Stimulated activated CD4-positive, alpha-beta T cell treated with anti-CD3 and anti-CD28 coated beads, Interleukin-12 subunit alpha, Interleukin-12 subunit beta, amount 100 ng/mL, for 4 hours (primary cell): ENCODE measurements at regions not wholly inside any gene's neighbourhood (a gene's known extent, or its start where the extent isn't known, plus 50 kb on each side); places are given as distances from the start of the nearest gene placed in this dataset.

Source experiments
- DNase-seq: peaks from one replicate; pipeline ENCODE4 v3.0.0-alpha.2; 2020

DNA sequence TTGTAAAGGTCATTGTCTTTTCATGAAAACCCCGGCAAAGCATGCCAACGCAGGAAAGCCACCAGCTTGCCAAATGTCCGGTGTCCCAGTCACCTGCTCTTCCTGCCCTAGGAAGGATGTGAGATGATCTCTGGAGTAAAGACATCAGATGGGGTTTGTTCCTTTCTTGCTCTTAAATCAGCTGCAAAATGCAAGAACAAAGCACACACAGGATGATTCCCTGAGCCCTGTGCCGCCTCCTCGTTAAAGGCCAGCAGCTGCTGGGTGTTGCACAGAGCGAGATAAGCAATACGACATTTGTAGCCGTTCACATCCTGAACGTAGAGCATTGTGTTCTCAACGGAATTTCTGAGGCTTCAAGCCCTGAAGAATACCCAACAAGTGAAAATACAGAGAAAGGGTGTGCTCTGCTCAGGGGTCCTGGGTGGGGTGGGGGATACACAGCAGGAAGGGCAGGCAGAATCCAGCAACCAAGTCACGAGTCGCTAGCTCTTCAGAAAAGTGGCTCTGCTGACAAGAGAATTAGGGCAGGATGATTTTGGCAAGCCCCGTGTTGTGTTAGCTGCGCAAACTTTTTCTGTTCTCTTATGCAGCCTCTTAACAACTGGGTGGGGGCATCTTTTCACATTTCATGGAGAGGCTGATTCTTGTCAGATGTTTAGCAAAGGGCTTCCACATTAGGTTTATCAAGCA is 229.2 kb upstream of the MAP3K1 start:
- DNase-seq = no peak

DNA sequence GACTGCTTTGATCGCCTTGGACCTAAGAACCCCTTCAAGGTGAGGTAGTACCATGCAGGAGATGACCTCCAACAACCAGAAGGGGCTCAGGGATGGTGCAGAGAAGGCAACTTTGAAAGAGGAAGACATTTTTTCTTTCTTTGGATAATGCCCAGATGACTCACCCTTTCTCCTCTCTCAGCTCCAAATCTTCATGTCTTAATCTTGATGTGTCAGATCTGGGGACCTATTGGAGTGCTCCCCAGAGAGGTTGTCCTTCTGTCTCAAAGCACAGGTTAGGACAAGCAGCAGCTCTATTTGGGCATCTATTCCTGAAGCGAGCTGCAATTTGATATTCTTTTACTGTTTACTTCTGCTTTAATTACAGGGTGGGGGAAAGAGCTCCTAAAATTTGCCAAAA is 229.9 kb upstream of the MAP3K1 start:
- DNase-seq = no peak

DNA sequence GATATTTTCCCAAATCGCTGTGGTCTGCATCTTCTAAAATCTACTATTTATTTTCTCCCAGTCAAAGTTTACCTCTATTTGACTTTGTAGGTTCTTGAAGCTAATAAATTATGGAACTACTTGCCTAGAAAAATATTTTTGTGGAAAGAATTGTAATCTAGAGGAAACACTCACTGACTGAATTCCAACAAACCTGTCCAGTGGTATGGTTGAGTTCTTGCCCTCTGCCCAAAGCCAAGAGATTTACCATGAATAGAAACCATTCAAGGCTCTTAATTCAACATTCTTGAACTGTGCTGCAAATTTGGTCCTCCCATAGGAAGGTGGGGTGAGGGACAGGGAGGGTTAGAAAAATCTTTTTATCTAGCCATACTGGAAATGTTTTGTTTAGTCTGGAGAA is 233.9 kb upstream of the MAP3K1 start:
- no peak for DNase-seq

GRCh38 chr5:56580864-56581263 is 234.5 kb upstream of the MAP3K1 start:
- DNase-seq = no peak

DNA sequence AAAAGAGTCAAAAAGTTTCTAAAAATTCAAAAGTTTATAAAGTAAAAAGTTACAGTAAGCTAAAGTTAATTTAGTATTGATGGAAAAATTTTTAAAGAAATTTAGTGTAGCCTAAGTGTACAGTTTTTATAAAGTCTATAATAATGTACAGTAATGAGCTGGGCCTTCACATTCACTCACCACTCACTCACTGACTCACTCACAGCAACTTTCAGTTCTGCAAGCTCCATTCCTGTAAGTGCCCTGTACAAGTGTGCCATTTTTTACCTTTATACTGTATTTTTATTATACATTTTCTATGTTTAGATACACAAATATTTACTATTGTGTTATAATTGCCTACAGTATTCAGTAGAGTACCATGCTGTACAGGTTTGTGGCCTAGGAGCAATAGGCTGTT is 239.5 kb upstream of the MAP3K1 start:
- DNase-seq = no peak

- no peak for DNase-seq
Measured at GRCh38 chr5:56574778-56575177, 240.6 kb upstream of the MAP3K1 start.

GRCh38 chr5:56569566-56569965 is 245.8 kb upstream of the MAP3K1 start:
- DNase-seq = no peak

DNA sequence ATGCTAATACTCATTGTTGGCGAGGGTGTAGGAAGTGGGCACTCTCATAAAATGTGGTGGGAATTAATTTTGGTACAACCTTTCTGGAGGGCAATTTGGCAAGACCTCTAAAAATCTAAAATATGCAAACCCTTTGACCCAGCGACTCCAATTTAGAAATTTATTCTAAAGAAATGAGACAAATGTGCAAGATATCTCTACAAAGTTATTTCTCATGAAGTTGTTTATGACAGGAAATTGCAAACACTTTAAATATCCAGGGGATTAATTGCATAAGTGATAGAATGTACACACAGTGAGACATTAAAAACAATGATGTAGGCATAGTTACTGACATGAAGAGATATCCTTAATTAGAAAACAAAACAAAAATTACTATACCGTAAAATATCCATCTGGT is 246.3 kb upstream of the MAP3K1 start:
- DNase-seq = no peak

DNA sequence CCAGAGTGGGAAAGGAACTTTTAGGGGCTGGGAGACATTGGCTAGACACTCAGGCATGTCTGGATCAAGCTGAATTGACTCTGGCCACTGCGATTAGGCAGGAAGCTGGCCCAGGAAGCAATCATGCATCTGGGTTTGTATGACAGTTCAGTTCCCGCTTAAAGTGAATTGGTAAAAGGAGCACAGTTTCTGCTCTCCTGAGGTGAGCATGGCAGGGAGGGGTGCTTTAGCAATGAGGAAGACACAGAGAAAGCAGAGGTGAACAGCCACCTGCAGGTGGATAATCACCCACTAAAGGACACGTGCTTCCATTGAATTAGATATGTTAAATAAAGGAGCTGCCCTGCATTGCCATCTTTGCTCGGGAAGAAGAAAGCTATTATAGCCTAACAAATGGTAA is 248.1 kb upstream of the MAP3K1 start:
- DNase-seq = no peak

- no peak for DNase-seq
Measured at GRCh38 chr5:56566374-56567249, 248.7 kb upstream of the MAP3K1 start.

DNA sequence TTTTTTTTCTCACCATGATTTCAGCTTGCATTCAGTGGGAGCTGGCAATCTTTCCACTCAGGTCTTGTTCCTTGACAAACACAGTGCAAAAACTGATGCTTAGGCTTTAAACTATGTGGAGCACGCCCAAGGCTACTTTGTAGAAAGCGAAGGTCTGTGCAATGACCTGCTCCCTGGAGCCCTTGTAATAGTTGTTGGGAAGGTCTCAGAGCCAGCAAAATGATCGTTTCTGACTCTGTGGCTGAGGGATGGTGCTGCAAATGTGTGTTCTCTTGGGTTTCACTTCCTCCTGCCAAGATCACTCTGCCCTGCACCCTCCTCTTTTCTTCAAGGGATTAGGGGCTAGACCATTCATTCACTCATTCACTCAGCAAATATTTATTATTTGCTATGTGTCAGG is 249.7 kb upstream of the MAP3K1 start:
- no peak for DNase-seq

DNA sequence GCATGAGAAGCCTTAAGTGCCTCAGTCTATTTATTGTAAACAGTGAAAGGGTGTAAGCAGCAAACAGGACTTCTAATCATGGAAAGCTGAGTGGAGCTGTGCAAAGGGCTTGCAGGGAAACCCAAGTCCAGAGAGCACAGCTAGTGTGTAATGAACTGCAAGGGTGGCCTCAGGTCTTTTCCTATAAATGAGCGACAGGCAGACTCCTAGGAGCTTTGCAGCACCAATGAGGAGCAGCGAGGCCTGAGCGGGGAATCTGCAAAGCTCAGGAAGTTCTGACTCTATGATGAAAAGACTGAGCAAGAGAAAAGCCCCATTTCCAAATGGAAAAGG is 250.1 kb upstream of the MAP3K1 start:
- no peak for DNase-seq

GRCh38 chr5:56564541-56565282 is 250.6 kb upstream of the MAP3K1 start:
- DNase-seq = no peak

DNA sequence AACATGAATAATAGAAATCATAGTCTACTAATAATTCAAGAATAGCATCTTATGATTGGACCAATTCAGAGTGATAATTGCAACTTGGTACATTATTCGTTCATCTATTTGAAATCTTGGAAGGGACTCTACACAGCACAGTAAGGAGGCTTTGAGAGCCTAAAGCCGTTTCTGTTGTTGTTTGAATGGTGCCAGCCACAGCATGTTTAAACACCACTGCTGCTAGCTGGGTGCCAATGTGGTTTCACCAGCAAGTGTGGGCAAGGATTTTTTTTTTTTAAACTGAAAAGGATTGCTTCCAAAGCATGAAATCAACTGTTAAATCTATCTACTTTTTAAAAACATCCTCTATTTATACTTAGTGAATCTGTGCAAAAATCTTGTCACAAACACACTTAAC is 253.9 kb upstream of the MAP3K1 start:
- DNase-seq = no peak

GRCh38 chr5:56558131-56558745 is 257.1 kb upstream of the MAP3K1 start:
- DNase-seq = no peak

DNA sequence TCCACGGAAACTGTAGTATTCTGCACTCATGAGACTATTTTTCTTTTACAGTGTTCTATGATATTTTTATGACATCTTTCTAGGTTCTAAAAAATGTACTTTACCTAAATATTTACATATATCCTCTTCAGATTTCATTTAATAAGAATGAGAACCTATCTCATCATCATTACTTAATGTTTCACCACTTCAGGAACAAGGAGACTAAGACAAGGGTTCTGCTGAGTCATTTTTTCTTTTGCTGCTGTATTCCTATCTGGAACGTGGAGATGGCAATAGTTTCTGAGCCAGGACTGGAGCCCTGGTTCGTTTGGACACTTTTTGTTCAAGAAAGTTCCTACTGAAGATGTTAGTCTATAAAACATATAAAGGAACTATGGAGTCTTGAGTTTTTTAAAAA is 258.2 kb upstream of the MAP3K1 start:
- DNase-seq = no peak

GRCh38 chr5:56552612-56553268 is 262.6 kb upstream of the MAP3K1 start:
- DNase-seq = no peak

GRCh38 chr5:56550227-56550626 is 265.1 kb upstream of the MAP3K1 start:
- DNase-seq = no peak

GRCh38 chr5:56549096-56549886 is 266.1 kb upstream of the MAP3K1 start:
- DNase-seq = no peak

- no peak for DNase-seq
Measured at GRCh38 chr5:56545016-56545415, 270.3 kb upstream of the MAP3K1 start.

DNA sequence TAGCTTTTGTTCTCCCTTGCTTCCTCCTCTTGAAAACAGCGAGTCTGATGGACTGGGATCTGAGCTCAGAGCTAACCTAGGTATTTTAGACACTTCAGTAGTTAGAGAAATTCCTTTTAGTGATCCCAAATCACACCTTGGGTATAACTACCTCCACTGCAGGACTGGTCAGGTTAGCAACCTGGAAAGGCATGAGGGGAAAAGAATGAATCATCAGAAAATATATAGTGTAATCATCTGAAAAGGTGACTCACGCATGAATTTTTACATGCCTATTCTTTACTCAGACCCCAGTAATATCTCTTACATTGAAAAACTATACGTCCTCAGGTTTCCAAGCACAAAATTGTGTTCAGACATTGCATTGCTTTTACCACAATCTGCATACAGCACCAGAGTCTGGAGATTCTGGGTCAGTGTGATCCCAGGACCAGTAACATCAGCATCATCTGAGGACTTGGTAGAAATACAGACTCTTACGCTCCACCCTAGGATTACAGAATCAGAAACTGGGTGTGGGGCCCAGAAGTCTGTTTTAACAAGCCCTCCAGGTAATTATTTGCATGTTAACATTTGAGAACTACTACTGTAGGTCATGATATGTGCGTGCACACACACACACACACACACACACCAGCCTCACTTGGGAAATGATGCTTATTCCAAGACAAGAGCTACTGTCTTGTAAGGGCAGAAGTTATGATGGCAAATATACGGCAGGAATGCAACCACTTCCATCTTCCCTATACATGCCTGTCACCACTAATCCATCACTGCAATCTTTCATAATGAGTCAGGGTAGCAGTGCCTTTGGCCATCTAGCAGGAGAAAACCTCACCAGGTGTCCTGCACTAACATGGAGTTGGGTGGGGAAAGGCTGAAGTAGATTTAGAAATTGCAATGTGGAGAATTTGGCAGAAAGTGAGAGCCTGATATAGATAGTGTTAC is 271.6 kb upstream of the MAP3K1 start:
- DNase-seq = no peak
